ENCODE measurements at regions not wholly inside any gene's neighbourhood (a gene's known extent, or its start where the extent isn't known, plus 50 kb on each side); places are given as distances from the start of the nearest gene placed in this dataset.

GRCh38 chr6:91751526-91751925 is 1164.7 kb upstream of the MAP3K7 start:
- Mint-ChIP-seq H3K27ac (no peak overlapping the region), H3K36me3 (ENCODE audit: insufficient read depth in 1 of 3, low read depth in 3 of 3) (no peaks in the 10 kb centered on the region), H3K4me1 (no peaks in the 10 kb centered on the region), H3K27me3 (ENCODE audit: low read depth) (no peaks in the 10 kb centered on the region; the same call in 1 of the 2 replicates), H3K4me3 (no peak overlapping the region), H3K9me3 (peaks cover 0 to 4% of the 10 kb centered on the region in 2 experiments; a peak in 1 of 5 replicates)
- Histone ChIP-seq H4K20me1 (ENCODE audit: control insufficient read depth, insufficient read depth, insufficient read length) (no peaks in the 10 kb centered on the region), H3K4me2 (ENCODE audit: insufficient read depth, insufficient read length, low read length) (no peak overlapping the region), H3K18ac (ENCODE audit: insufficient read length, low read depth, low read length) (no peak overlapping the region), H3T11ph (ENCODE audit: low read length) (no peak overlapping the region), H3K79me1 (ENCODE audit: insufficient read depth, low read depth, low read length, poor library complexity, severe bottlenecking) (no peaks in the 10 kb centered on the region), H3K9ac (ENCODE audit: extremely low read depth, insufficient read length, low read length) (no peak overlapping the region), H2BK20ac (ENCODE audit: low read depth, low read length, poor library complexity, severe bottlenecking) (no peak overlapping the region), H3K4me1 (ENCODE audit: insufficient read depth, low read length) (no peaks in the 10 kb centered on the region), H3K4ac (ENCODE audit: low read depth, low read length) (no peak overlapping the region), H3K79me2 (ENCODE audit: insufficient read depth, low read length) (no peaks in the 10 kb centered on the region), H4K5ac (ENCODE audit: insufficient read length, low read depth, low read length) (no peak overlapping the region), H2BK15ac (ENCODE audit: low read depth, low read length) (no peak overlapping the region), H4K8ac (replicated peaks; ENCODE audit: insufficient read length, low read depth, low read length) (no peak overlapping the region), H3K27ac (ENCODE audit: insufficient read length, low read depth, low read length) (no peak overlapping the region), H3K14ac (ENCODE audit: insufficient read depth, low read length) (no peak overlapping the region), H3K56ac (ENCODE audit: insufficient read length, low read depth, low read length) (no peak overlapping the region), H2BK12ac (ENCODE audit: insufficient read length, low read depth, low read length) (no peak overlapping the region), H3K9me3 (ENCODE audit: control insufficient read depth, low read depth, low read length) (no peaks in the 10 kb centered on the region), H2BK120ac (ENCODE audit: low read depth, low read length, poor library complexity, severe bottlenecking) (no peak overlapping the region), H3K27me3 (ENCODE audit: insufficient read depth, low read length) (no peaks in the 10 kb centered on the region), H2AK5ac (ENCODE audit: insufficient read length, low read length) (no peak overlapping the region), H2BK5ac (ENCODE audit: insufficient read length, low read length) (no peak overlapping the region), H2AFZ (ENCODE audit: low read length) (no peak overlapping the region), H3K23ac (ENCODE audit: insufficient read length, low read depth, low read length) (no peak overlapping the region), H3K23me2 (ENCODE audit: insufficient read length, low read depth, low read length, poor library complexity, severe bottlenecking) (no peaks in the 10 kb centered on the region), H4K91ac (ENCODE audit: insufficient read length, low read depth, low read length) (no peak overlapping the region)
- TF ChIP-seq CTCF (conservative IDR thresholded peaks at IDR 0.05), result no peak
- DNase-seq, result no peak
- no CpG with 5 or more reads among the region's 6 CpGs for WGBS (ENCODE audit: extremely low coverage, insufficient read length, low lambda C conversion rate)

All from H9 (cell line).